Keratinocyte (primary cell): ENCODE measurements at regions not wholly inside any gene's neighbourhood (a gene's known extent, or its start where the extent isn't known, plus 50 kb on each side); places are given as distances from the start of the nearest gene placed in this dataset.

Experiments
- DNase-seq: peaks from one replicate; pipeline ENCODE4 v3.0.0-alpha.2; 2011; ENCODE audit warnings: low read depth, missing footprints, low spot score
- FAIRE-seq: peaks from 2 replicates; lab custom pipeline; 2011; peaks lifted over from hg19 to GRCh38; lab: Jason Lieb, UNC
- H2AFZ ChIP-seq: 2 replicates; pipeline ENCODE4 v1.6.0; 2012; ENCODE audit warnings: low read length, control low read depth, inconsistent platforms; ENCODE audit not compliant: control insufficient read depth
- H3K27ac ChIP-seq: 2 replicates; pipeline ENCODE4 v1.5.1; 2011; ENCODE audit warnings: low read length; ENCODE audit not compliant: control insufficient read depth, insufficient read depth
- H3K27me3 ChIP-seq: 3 replicates; pipeline ENCODE4 v1.6.0; 2011; ENCODE audit warnings: low read length; ENCODE audit not compliant: control insufficient read depth, insufficient read depth; ENCODE audit errors: extremely low read depth
- H3K36me3 ChIP-seq, 2 experiments: 2 replicates in 1 of 2; 3 replicates in 1 of 2; pipeline ENCODE4 v1.5.1; 2011; ENCODE audit warnings: low read length in 2 of 2, mild to moderate bottlenecking in 1 of 2; ENCODE audit not compliant: control insufficient read depth in 2 of 2, insufficient read depth in 2 of 2; ENCODE audit errors: extremely low read depth in 1 of 2
- H3K4me1 ChIP-seq: 3 replicates; pipeline ENCODE4 v1.5.1; 2011; ENCODE audit warnings: low read length; ENCODE audit not compliant: control insufficient read depth, insufficient read depth; ENCODE audit errors: extremely low read depth
- H3K4me2 ChIP-seq: 3 replicates; pipeline ENCODE4 v1.6.0; 2011; ENCODE audit warnings: low read depth, low read length; ENCODE audit not compliant: control insufficient read depth, insufficient read depth; ENCODE audit errors: extremely low read depth
- H3K4me3 ChIP-seq, 3 experiments: fragments of 200-600 bp in 1 of 3; sonication (generic) in 1 of 3; 2 replicates in 2 of 3; 3 replicates in 1 of 3; pipeline ENCODE4 v1.5.1; 2011 to 2016; ENCODE audit warnings: low read length in 3 of 3, mild to moderate bottlenecking in 3 of 3, control low read depth in 2 of 3, inconsistent platforms in 1 of 3, low read depth in 1 of 3, mixed read lengths in 1 of 3, mixed run types in 1 of 3, moderate library complexity in 1 of 3; ENCODE audit not compliant: control insufficient read depth in 2 of 3, insufficient read depth in 2 of 3; ENCODE audit errors: extremely low read depth in 1 of 3
- H3K79me2 ChIP-seq: 2 replicates; pipeline ENCODE4 v1.6.0; 2012; ENCODE audit warnings: low read length; ENCODE audit not compliant: control insufficient read depth, insufficient read depth
- H3K9ac ChIP-seq: 3 replicates; pipeline ENCODE4 v1.6.0; 2011; ENCODE audit warnings: low read length; ENCODE audit not compliant: control insufficient read depth, insufficient read depth; ENCODE audit errors: extremely low read depth
- H3K9me1 ChIP-seq: 3 replicates; pipeline ENCODE4 v1.6.0; 2011; ENCODE audit warnings: low read length; ENCODE audit not compliant: control insufficient read depth, insufficient read depth; ENCODE audit errors: extremely low read depth
- H3K9me3 ChIP-seq: 2 replicates; pipeline ENCODE4 v1.5.1; 2012; ENCODE audit warnings: low read depth, low read length; ENCODE audit not compliant: control insufficient read depth
- H4K20me1 ChIP-seq: 3 replicates; pipeline ENCODE4 v1.6.0; 2011; ENCODE audit warnings: low read length; ENCODE audit not compliant: control insufficient read depth, insufficient read depth; ENCODE audit errors: extremely low read depth
- CTCF ChIP-seq, 3 experiments: IDR thresholded peaks in 1 of 3; conservative IDR thresholded peaks in 1 of 3; optimal IDR thresholded peaks in 1 of 3; 2 replicates in 2 of 3; 3 replicates in 1 of 3; pipeline versions ENCODE3 to v1.5.1; 2011; ENCODE audit warnings: low read length in 3 of 3, mild to moderate bottlenecking in 3 of 3, moderate library complexity in 2 of 3, control low read depth in 1 of 3, inconsistent platforms in 1 of 3; ENCODE audit not compliant: insufficient read depth in 2 of 3; ENCODE audit errors: extremely low read depth in 1 of 3
- EZH2 ChIP-seq: IDR thresholded peaks from one replicate; pipeline ENCODE4 v1.6.1; 2012; ENCODE audit warnings: inconsistent platforms, mild to moderate bottlenecking, low read length, moderate library complexity
- dilution Hi-C: fragments of 300-500 bp; cut with MboI; formaldehyde crosslinking; loops from one replicate; pipeline ENCODE4 v1.7.0; 2020; ENCODE audit warnings: low sequenced_read_pairs; ENCODE audit not compliant: extremely low pct_ligation_motif_present

GRCh38 chr16:59758848-59759247 is 1024.7 kb upstream of the GOT2 start:
- dilution Hi-C loops: no loop called here
- no peak for TF ChIP-seq CTCF (optimal IDR thresholded peaks at IDR 0.05 in 1 of 3, IDR thresholded peaks at IDR 0.05 in 1 of 3, conservative IDR thresholded peaks at IDR 0.05 in 1 of 3; ENCODE audit: extremely low read depth in 1 of 3, insufficient read depth in 2 of 3, low read length in 3 of 3)
- TF ChIP-seq EZH2: no peak
- H3K9me1 ChIP-seq: no peaks in the 10 kb centered on the region
- no peaks in the 10 kb centered on the region for H3K4me1 ChIP-seq
- peaks cover 2% of the 10 kb centered on the region for H3K9me3 ChIP-seq
- DNase-seq (no peak), FAIRE-seq (no peak)
- no peak overlapping the region for H3K27ac ChIP-seq
- H3K9ac ChIP-seq: no peak overlapping the region
- H3K27me3 ChIP-seq: no peaks in the 10 kb centered on the region
- H3K79me2 ChIP-seq: no peaks in the 10 kb centered on the region
- H2AFZ ChIP-seq: no peak overlapping the region
- no peak overlapping the region for H3K4me3 ChIP-seq
- H4K20me1 ChIP-seq: no peaks in the 10 kb centered on the region
- H3K4me2 ChIP-seq: no peak overlapping the region
- H3K36me3 ChIP-seq: no peaks in the 10 kb centered on the region

GRCh38 chr16:59754854-59755253 is 1020.7 kb upstream of the GOT2 start:
- Histone ChIP-seq H2AFZ (no peak overlapping the region), H3K9me1 (no peaks in the 10 kb centered on the region), H3K9ac (no peak overlapping the region), H3K27me3 (no peaks in the 10 kb centered on the region), H3K4me3 (no peak overlapping the region), H3K36me3 (no peaks in the 10 kb centered on the region), H3K79me2 (no peaks in the 10 kb centered on the region), H4K20me1 (no peaks in the 10 kb centered on the region), H3K4me1 (no peaks in the 10 kb centered on the region), H3K9me3 (no peaks in the 10 kb centered on the region), H3K27ac (no peak overlapping the region), H3K4me2 (no peak overlapping the region)
- DNase-seq (no peak), FAIRE-seq (no peak)
- TF ChIP-seq CTCF (optimal IDR thresholded peaks at IDR 0.05 in 1 of 3, IDR thresholded peaks at IDR 0.05 in 1 of 3, conservative IDR thresholded peaks at IDR 0.05 in 1 of 3; ENCODE audit: extremely low read depth in 1 of 3, insufficient read depth in 2 of 3, low read length in 3 of 3) (no peak), EZH2 (no peak)
- dilution Hi-C loops: no loop called here
